ENCODE measurements at regions not wholly inside any gene's neighbourhood (a gene's known extent, or its start where the extent isn't known, plus 50 kb on each side); places are given as distances from the start of the nearest gene placed in this dataset.

DNA sequence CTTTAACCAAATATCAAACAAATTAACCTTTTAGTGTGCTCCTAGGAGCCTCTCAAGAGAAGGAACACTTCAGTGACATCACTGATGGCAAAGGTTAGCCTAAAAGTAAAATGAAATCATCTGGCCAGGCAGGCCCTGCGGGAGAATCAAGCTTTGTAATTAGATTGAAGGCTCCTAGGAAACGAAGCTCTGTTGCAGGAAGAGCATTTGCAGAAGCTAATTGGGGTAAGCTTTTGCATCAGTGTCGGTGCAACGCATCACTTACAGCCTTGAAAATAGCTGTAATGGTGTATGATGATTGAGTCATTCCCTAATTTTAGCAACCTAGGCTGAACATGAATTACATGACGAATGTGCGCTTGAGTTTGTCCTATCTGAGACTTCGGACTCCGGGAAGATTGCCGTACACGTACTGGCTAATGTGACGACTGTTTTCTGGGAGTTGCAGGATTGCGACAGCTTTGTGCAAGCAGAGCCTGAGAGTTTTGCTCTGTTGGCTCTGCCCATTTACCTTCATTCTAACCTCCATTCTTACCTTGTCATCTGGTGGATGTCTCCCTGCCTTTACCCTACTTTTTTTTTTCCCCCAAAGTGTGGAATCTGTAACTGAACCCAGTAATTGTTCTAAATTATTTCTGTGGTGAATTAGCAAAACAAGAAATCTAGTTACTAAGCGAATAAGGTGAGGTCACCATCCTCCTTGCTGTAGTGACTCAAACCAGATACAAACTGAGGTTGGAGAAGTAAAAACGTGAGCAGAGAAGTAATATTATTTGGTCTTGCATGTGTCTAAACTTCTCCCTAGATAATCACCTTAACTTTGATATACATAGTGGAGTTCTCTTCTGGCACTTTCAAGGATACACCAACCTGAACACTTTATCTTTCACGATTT lies 675.9 kb upstream of the CITED2 start:
- Histone ChIP-seq H3K4me3 (no peak overlapping the region), H3K27me3 (replicated peaks; ENCODE audit: insufficient read depth) (no peaks in the 10 kb centered on the region), H3K36me3 (no peaks in the 10 kb centered on the region), H3K4me1 (replicated peaks) (no peaks in the 10 kb centered on the region), H3K27ac (no peak overlapping the region), H3K9me3 (no peaks in the 10 kb centered on the region)
- intact Hi-C loops (cut with DNase I): no loop called here
- DNase-seq (ENCODE audit: low spot score): no peak
- WGBS: 94% methylated on average over 15 of the region's 15 CpGs
- TF ChIP-seq, protein P1, sequence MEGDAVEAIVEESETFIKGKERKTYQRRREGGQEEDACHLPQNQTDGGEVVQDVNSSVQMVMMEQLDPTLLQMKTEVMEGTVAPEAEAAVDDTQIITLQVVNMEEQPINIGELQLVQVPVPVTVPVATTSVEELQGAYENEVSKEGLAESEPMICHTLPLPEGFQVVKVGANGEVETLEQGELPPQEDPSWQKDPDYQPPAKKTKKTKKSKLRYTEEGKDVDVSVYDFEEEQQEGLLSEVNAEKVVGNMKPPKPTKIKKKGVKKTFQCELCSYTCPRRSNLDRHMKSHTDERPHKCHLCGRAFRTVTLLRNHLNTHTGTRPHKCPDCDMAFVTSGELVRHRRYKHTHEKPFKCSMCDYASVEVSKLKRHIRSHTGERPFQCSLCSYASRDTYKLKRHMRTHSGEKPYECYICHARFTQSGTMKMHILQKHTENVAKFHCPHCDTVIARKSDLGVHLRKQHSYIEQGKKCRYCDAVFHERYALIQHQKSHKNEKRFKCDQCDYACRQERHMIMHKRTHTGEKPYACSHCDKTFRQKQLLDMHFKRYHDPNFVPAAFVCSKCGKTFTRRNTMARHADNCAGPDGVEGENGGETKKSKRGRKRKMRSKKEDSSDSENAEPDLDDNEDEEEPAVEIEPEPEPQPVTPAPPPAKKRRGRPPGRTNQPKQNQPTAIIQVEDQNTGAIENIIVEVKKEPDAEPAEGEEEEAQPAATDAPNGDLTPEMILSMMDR (IDR thresholded peaks at IDR 0.05): no peak
- TF ChIP-seq POLR2A (IDR thresholded peaks at IDR 0.05) (no peak), POLR2AphosphoS5 (IDR thresholded peaks at IDR 0.05) (no peak)

DNA sequence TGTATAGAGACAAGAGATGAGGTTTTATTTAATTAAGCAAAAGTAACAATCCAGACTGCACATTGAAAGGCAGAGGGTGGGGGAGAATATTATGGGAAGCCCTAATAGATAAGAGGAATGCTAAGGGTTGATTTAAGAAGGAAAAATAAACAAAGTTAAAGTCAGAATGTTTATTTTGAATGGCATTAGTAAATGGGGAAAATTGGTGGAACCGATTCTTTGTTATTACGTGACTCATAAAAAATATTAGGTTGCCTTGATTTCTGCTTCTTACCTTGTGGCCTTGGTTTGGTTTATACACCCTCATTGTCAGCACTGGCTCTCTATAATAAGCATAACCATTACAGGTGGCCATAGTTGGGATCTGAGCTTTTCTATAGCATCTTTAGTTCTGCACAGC lies 674.8 kb upstream of the CITED2 start:
- TF ChIP-seq POLR2A (IDR thresholded peaks at IDR 0.05): no peak
- TF ChIP-seq POLR2AphosphoS5 (IDR thresholded peaks at IDR 0.05): no peak
- TF ChIP-seq, protein P1 (IDR thresholded peaks at IDR 0.05): no peak
- H3K9me3 ChIP-seq: no peaks in the 10 kb centered on the region
- DNase-seq (ENCODE audit: low spot score): no peak
- no peaks in the 10 kb centered on the region for H3K4me1 ChIP-seq (replicated peaks)
- 55% methylated on average over 2 of the region's 2 CpGs for WGBS
- no peaks in the 10 kb centered on the region for H3K36me3 ChIP-seq
- no peak overlapping the region for H3K27ac ChIP-seq
- H3K4me3 ChIP-seq: no peak overlapping the region
- intact Hi-C loops (cut with DNase I): no loop called here
- no peaks in the 10 kb centered on the region for H3K27me3 ChIP-seq (replicated peaks; ENCODE audit: insufficient read depth)

DNA sequence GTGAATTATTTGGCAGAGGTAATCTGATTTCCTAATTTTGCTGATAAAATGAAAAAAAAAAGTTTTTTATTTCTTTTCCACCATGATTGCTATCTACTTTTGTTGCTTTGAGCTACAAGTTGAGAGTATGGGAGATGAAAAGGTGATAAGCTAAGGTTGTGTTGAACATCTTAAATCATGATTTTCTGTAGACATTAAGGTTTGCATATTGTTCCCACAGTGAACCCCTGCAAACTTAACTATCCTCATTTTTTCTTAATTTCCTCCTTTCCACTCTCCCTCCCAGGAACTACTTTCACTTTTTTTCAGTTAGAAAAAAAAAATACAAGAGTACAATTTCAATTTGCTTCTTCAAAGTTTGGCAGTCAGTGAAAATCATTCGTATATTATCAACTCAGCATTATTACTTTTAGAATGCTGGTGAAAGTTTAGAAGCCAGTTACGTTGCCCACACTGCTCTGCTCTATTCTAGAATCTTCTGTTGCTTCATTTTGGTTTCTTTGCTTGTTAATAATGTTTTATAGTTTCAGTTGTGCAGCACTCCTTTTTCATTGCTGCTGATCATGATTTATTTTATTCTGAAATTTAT lies 673.8 kb upstream of the CITED2 start:
- Histone ChIP-seq H3K27ac (no peak overlapping the region), H3K4me1 (replicated peaks) (no peaks in the 10 kb centered on the region), H3K36me3 (no peaks in the 10 kb centered on the region), H3K4me3 (no peak overlapping the region), H3K27me3 (replicated peaks; ENCODE audit: insufficient read depth) (no peaks in the 10 kb centered on the region), H3K9me3 (no peaks in the 10 kb centered on the region)
- 27% methylated on average over 2 of the region's 2 CpGs for WGBS
- DNase-seq (ENCODE audit: low spot score): no peak
- intact Hi-C loops (cut with DNase I): no loop called here
- no peak for TF ChIP-seq POLR2A (IDR thresholded peaks at IDR 0.05)
- TF ChIP-seq POLR2AphosphoS5 (IDR thresholded peaks at IDR 0.05): no peak
- TF ChIP-seq, protein P1 (IDR thresholded peaks at IDR 0.05): no peak

DNA sequence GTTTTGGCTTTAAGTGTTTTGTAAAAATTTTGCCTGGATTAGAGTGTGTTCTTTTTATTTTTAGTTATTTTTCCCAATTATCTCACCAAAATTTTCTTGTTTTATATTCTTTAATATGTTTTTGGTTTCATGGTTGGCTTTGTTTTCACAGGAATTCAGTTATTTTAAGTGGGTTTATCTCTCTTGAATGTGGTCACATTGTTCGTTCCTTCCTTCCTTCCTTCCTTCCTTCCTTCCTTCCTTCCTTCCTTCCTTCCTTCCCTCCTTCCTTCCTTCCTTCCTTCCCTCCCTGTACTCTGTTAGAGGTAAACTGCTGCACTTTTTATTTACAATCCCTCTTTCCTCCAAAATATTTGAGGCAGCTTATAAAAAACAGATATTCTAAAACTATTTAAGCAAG lies 672.9 kb upstream of the CITED2 start:
- no peak for DNase-seq (ENCODE audit: low spot score)
- Histone ChIP-seq H3K36me3 (no peaks in the 10 kb centered on the region), H3K4me3 (no peak overlapping the region), H3K27ac (no peak overlapping the region), H3K4me1 (replicated peaks) (no peaks in the 10 kb centered on the region), H3K9me3 (no peaks in the 10 kb centered on the region), H3K27me3 (replicated peaks; ENCODE audit: insufficient read depth) (no peaks in the 10 kb centered on the region)
- intact Hi-C loops (cut with DNase I): no loop called here
- no peak for TF ChIP-seq POLR2A (IDR thresholded peaks at IDR 0.05)
- TF ChIP-seq, protein P1 (IDR thresholded peaks at IDR 0.05): no peak
- TF ChIP-seq POLR2AphosphoS5 (IDR thresholded peaks at IDR 0.05): no peak
- WGBS: 79% methylated on average over 1 of the region's 1 CpG
